ENCODE measurements at regions not wholly inside any gene's neighbourhood (a gene's known extent, or its start where the extent isn't known, plus 50 kb on each side); places are given as distances from the start of the nearest gene placed in this dataset.

- H3K4me3 ChIP-seq (ENCODE audit: extremely low read depth in 1 of 4, insufficient read depth in 2 of 4, low read depth in 3 of 4, low read length in 4 of 4) = no peak overlapping the region
- TF ChIP-seq CBX8 (IDR thresholded peaks at IDR 0.05; ENCODE audit: borderline replicate concordance, low read depth, low read length) (no peak), KDM1A (IDR thresholded peaks at IDR 0.05; ENCODE audit: borderline replicate concordance, low read length) (no peak), CREB1 (IDR thresholded peaks at IDR 0.05) (no peak), GABPA (IDR thresholded peaks at IDR 0.05; ENCODE audit: borderline replicate concordance, insufficient read depth, low read length) (no peak)
- no peak overlapping the region for H2AFZ ChIP-seq (ENCODE audit: low read length)
Measured at GRCh38 chr2:164014791-164015190, 279.0 kb upstream of the FIGN start.

More at GRCh38 chr2:164014791-164015190, 279.0 kb upstream of the FIGN start:
- H2BK5ac ChIP-seq (ENCODE audit: low read depth, low read length) = no peak overlapping the region
- H4K91ac ChIP-seq (replicated peaks; ENCODE audit: insufficient read length, low read length) = no peak overlapping the region
- H3K27ac ChIP-seq (ENCODE audit: low read depth, low read length) = no peak overlapping the region
- H2BK120ac ChIP-seq (replicated peaks; ENCODE audit: low read depth, low read length) = no peak overlapping the region
- H3K27me3 ChIP-seq (replicated peaks in 1 of 4; ENCODE audit: control insufficient read depth in 3 of 4, extremely low read depth in 1 of 4, insufficient read depth in 3 of 4, low read length in 3 of 4) = no peaks in the 10 kb centered on the region
- ChIA-PET CTCF (ENCODE audit: partially characterized antibody) (interaction anchor here (1.4 to 1.6 kb wide), 2 partner anchors 47 to 847 kb away, joined by 3 to 7 read pairs; no protein-coding TSS in a partner anchor), POLR2A (ENCODE audit: partially characterized antibody) (no interaction called here)
- DNase-seq (ENCODE audit: low read depth in 1 of 2, low spot score in 2 of 2) (no peak), FAIRE-seq (no peak)
- H3K4me1 ChIP-seq (replicated peaks in 1 of 4; ENCODE audit: control insufficient read depth in 3 of 4, insufficient read depth in 4 of 4, low read length in 3 of 4) = peaks cover 0 to 4% (median 1%) of the 10 kb centered on the region in 4 experiments; a peak in 3 of 7 replicates
- no peak overlapping the region for H2BK20ac ChIP-seq (ENCODE audit: low read length)
- no peaks in the 10 kb centered on the region for H3K23me2 ChIP-seq (ENCODE audit: low read depth, low read length)
- H2BK12ac ChIP-seq (ENCODE audit: low read depth, low read length) = no peak overlapping the region
- no peak overlapping the region for H3K18ac ChIP-seq (ENCODE audit: extremely low read depth, low read length)
- no peak overlapping the region for H3K23ac ChIP-seq (ENCODE audit: insufficient read length)
- no peaks in the 10 kb centered on the region for H3K36me3 ChIP-seq (ENCODE audit: control insufficient read depth in 2 of 4, insufficient read depth in 4 of 4, low read length in 3 of 4)
- no peaks in the 10 kb centered on the region for H3K9me3 ChIP-seq (ENCODE audit: insufficient read depth in 2 of 2, low read depth in 1 of 2, low read length in 1 of 2)
- H3K79me2 ChIP-seq (ENCODE audit: control insufficient read depth in 1 of 2, insufficient read depth in 2 of 2, low read length in 2 of 2) = no peaks in the 10 kb centered on the region
- no peaks in the 10 kb centered on the region for H4K20me1 ChIP-seq (replicated peaks in 1 of 2; ENCODE audit: control insufficient read depth in 1 of 2, insufficient read depth in 2 of 2, low read length in 2 of 2)
- no peak overlapping the region for H3K4ac ChIP-seq (replicated peaks; ENCODE audit: insufficient read length, low read depth, low read length)
- H3K4me2 ChIP-seq (ENCODE audit: insufficient read depth in 1 of 2, low read depth in 2 of 2, low read length in 2 of 2) = no peak overlapping the region
- 95% methylated on average over 1 of the region's 1 CpG; no CpG with 5 or more reads in 1 of the 2 experiments for WGBS, 2 experiments (ENCODE audit: extremely low coverage in 1 of 2, insufficient coverage in 1 of 2, insufficient read length in 1 of 2, insufficient replicate concordance in 2 of 2, low coverage in 1 of 2, low lambda C conversion rate in 2 of 2, missing lambda C conversion rate in 1 of 2)
- H2BK15ac ChIP-seq (ENCODE audit: low read length) = no peak overlapping the region
- no peak overlapping the region for H3K14ac ChIP-seq (ENCODE audit: insufficient read length)
- H3K56ac ChIP-seq (replicated peaks; ENCODE audit: insufficient read length, low read depth, low read length) = no peak overlapping the region
- no peak overlapping the region for H2AK5ac ChIP-seq (ENCODE audit: low read depth, low read length)
- no peak overlapping the region for H3K9ac ChIP-seq (replicated peaks in 1 of 4; ENCODE audit: extremely low read depth in 1 of 4, low read depth in 3 of 4, low read length in 3 of 4)
- no peak overlapping the region for H4K5ac ChIP-seq (ENCODE audit: insufficient read length, low read depth, low read length)
- H3K79me1 ChIP-seq (ENCODE audit: low read depth, low read length) = no peaks in the 10 kb centered on the region
- H4K8ac ChIP-seq (ENCODE audit: extremely low read depth, insufficient read depth, low read length) = no peak overlapping the region

All from H1 (cell line).